ENCODE measurements at regions not wholly inside any gene's neighbourhood (a gene's known extent, or its start where the extent isn't known, plus 50 kb on each side); places are given as distances from the start of the nearest gene placed in this dataset.

DNA sequence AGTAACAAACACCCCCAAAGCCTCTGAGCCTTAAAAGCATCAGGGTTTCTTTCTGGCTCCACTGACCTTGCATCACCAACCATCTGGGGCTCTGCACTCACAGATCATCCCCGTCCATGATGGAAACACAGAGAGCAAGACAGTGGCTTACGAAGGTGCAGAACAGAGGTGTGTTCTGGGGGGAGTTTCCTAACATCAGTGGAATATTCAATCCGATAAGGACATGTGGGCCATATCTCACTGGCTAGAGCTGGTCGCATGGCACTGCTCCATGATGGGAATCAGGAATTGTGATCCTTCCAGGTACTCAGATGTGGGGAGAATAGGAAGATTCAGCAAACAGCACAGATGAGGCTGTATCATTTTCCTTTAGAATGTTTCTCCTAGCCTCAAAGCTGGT lies 457.2 kb downstream of the IRS2 start:
- TF ChIP-seq, protein P1, sequence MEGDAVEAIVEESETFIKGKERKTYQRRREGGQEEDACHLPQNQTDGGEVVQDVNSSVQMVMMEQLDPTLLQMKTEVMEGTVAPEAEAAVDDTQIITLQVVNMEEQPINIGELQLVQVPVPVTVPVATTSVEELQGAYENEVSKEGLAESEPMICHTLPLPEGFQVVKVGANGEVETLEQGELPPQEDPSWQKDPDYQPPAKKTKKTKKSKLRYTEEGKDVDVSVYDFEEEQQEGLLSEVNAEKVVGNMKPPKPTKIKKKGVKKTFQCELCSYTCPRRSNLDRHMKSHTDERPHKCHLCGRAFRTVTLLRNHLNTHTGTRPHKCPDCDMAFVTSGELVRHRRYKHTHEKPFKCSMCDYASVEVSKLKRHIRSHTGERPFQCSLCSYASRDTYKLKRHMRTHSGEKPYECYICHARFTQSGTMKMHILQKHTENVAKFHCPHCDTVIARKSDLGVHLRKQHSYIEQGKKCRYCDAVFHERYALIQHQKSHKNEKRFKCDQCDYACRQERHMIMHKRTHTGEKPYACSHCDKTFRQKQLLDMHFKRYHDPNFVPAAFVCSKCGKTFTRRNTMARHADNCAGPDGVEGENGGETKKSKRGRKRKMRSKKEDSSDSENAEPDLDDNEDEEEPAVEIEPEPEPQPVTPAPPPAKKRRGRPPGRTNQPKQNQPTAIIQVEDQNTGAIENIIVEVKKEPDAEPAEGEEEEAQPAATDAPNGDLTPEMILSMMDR (IDR thresholded peaks at IDR 0.05), result no peak
- no peak for TF ChIP-seq POLR2A (IDR thresholded peaks at IDR 0.05)
